Stimulated activated naive B cell treated with anti-CD40 and anti-IgM and Interleukin-4, amounts not matched to agents 10 μg/mL and 1 μg/mL and 100 μg/mL, for 72 hours (primary cell): ENCODE measurements at regions not wholly inside any gene's neighbourhood (a gene's known extent, or its start where the extent isn't known, plus 50 kb on each side); places are given as distances from the start of the nearest gene placed in this dataset.
A peak's percentile ranks its signal among the peaks of the same experiment; 100 is the strongest.
"Not testable (repeated sequence)": the region's sequence is repeated elsewhere in the genome, so short reads cannot be mapped to it uniquely, and the experiment has no call there.

ENCODE experiments used
- ATAC-seq, 2 donors: fragments of 150-1000 bp; cut with Tn5 transposase; replicated peaks; 2 replicates each; pipeline ENCODE4 v1.10.0; 2021; ENCODE audit warnings: moderate library complexity in 1 of 2
- DNase-seq: peaks from one replicate; pipeline ENCODE4 v3.0.0; 2021
- H3K27ac Mint-ChIP-seq: one replicate; pipeline ENCODE4 v1.8.0; 2022; ENCODE audit warnings: mild to moderate bottlenecking, mixed read lengths
- H3K27me3 Mint-ChIP-seq, 2 donors: one replicate each; pipeline ENCODE4 v1.8.0; 2022; ENCODE audit warnings: mixed read lengths in 2 of 2
- H3K36me3 Mint-ChIP-seq, 2 donors: one replicate each; pipeline ENCODE4 v1.8.0; 2022; ENCODE audit warnings: mixed read lengths in 2 of 2, mild to moderate bottlenecking in 1 of 2
- H3K4me1 Mint-ChIP-seq, 2 donors: one replicate each; pipeline ENCODE4 v1.8.0; 2022; ENCODE audit warnings: mixed read lengths in 2 of 2, mild to moderate bottlenecking in 1 of 2
- H3K4me3 Mint-ChIP-seq, 2 donors: one replicate each; pipeline ENCODE4 v1.8.0; 2022; ENCODE audit warnings: mild to moderate bottlenecking in 2 of 2, mixed read lengths in 2 of 2, moderate library complexity in 1 of 2
- H3K9me3 Mint-ChIP-seq, 2 donors: one replicate each; pipeline ENCODE4 v1.8.0; 2022; ENCODE audit warnings: mixed read lengths in 2 of 2, mild to moderate bottlenecking in 1 of 2

- Mint-ChIP-seq H3K27ac (no peak overlapping the region), H3K9me3 (peaks cover 0 to 2% of the 10 kb centered on the region in 2 donors), H3K4me3 (no peak overlapping the region), H3K36me3 (no peaks in the 10 kb centered on the region), H3K4me1 (peaks cover 11 to 13% of the 10 kb centered on the region in 2 donors), H3K27me3 (peaks cover 16 to 27% of the 10 kb centered on the region in 2 donors)
- ATAC-seq: no peak
- DNase-seq: no peak
These were observed 113.6 kb upstream of the SFSWAP start for GRCh38 chr12:131597333-131597732.

- Mint-ChIP-seq H3K27me3 (peaks cover 27 to 39% of the 10 kb centered on the region in 2 donors), H3K9me3 (no peaks in the 10 kb centered on the region), H3K4me1 (peaks cover 2% of the 10 kb centered on the region in 2 donors), H3K36me3 (no peaks in the 10 kb centered on the region), H3K4me3 (no peak overlapping the region), H3K27ac (no peak overlapping the region)
- DNase-seq: no peak
- ATAC-seq: no peak
These were observed 112.2 kb upstream of the SFSWAP start for GRCh38 chr12:131598717-131599116.

GRCh38 chr12:131599190-131600159 is 111.4 kb upstream of the SFSWAP start:
- H3K4me3 Mint-ChIP-seq: no peak overlapping the region
- H3K27me3 Mint-ChIP-seq: peaks cover 34 to 46% of the 10 kb centered on the region in 2 donors
- no peaks in the 10 kb centered on the region for H3K9me3 Mint-ChIP-seq
- no peaks in the 10 kb centered on the region for H3K36me3 Mint-ChIP-seq
- H3K27ac Mint-ChIP-seq: no peak overlapping the region
- ATAC-seq (no peak), DNase-seq (no peak)
- peaks cover 2 to 10% of the 10 kb centered on the region in 2 donors for H3K4me1 Mint-ChIP-seq

- H3K27ac Mint-ChIP-seq: no peak overlapping the region
- ATAC-seq: no peak
- no peaks in the 10 kb centered on the region for H3K9me3 Mint-ChIP-seq
- peaks cover 2 to 15% of the 10 kb centered on the region in 2 donors for H3K4me1 Mint-ChIP-seq
- no peak overlapping the region for H3K4me3 Mint-ChIP-seq
- H3K36me3 Mint-ChIP-seq: no peaks in the 10 kb centered on the region
- peaks cover 38 to 51% of the 10 kb centered on the region in 2 donors for H3K27me3 Mint-ChIP-seq
- DNase-seq: no peak
These were observed 110.7 kb upstream of the SFSWAP start for GRCh38 chr12:131600160-131600532.

GRCh38 chr12:131601499-131601898 is 109.4 kb upstream of the SFSWAP start:
- H3K27me3 Mint-ChIP-seq: peaks cover 52 to 64% of the 10 kb centered on the region in 2 donors
- ATAC-seq, H3K9me3 Mint-ChIP-seq, DNase-seq, H3K4me3 Mint-ChIP-seq, H3K36me3 Mint-ChIP-seq, H3K27ac Mint-ChIP-seq: not testable (repeated sequence)
- peaks cover 2 to 15% of the 10 kb centered on the region in 2 donors for H3K4me1 Mint-ChIP-seq

GRCh38 chr12:131603106-131603938 is 107.6 kb upstream of the SFSWAP start:
- Mint-ChIP-seq H3K4me1 (peaks cover 5 to 22% of the 10 kb centered on the region in 2 donors), H3K27me3 (peaks cover 57 to 72% of the 10 kb centered on the region in 2 donors), H3K36me3 (no peaks in the 10 kb centered on the region), H3K27ac (no peak overlapping the region), H3K9me3 (no peaks in the 10 kb centered on the region), H3K4me3 (no peak overlapping the region)
- no peak for DNase-seq
- no peak for ATAC-seq

GRCh38 chr12:131603939-131604795 is 106.7 kb upstream of the SFSWAP start:
- ATAC-seq: peak in 1 of 2 donors; percentile 52
- no peak for DNase-seq
- H3K27ac Mint-ChIP-seq: no peak overlapping the region
- peaks cover 52 to 67% of the 10 kb centered on the region in 2 donors for H3K27me3 Mint-ChIP-seq
- H3K9me3 Mint-ChIP-seq: no peaks in the 10 kb centered on the region
- peaks cover 5 to 26% of the 10 kb centered on the region in 2 donors for H3K4me1 Mint-ChIP-seq
- H3K4me3 Mint-ChIP-seq: peak overlapping the region in 1 of 2 donors; percentile 51
- no peaks in the 10 kb centered on the region for H3K36me3 Mint-ChIP-seq

- Mint-ChIP-seq H3K27me3 (peaks cover 49 to 60% of the 10 kb centered on the region in 2 donors), H3K4me1 (peaks cover 5 to 28% of the 10 kb centered on the region in 2 donors), H3K9me3 (no peaks in the 10 kb centered on the region), H3K36me3 (no peaks in the 10 kb centered on the region), H3K27ac (no peak overlapping the region), H3K4me3 (no peak overlapping the region)
- ATAC-seq (no peak), DNase-seq (no peak)
These were observed 106.0 kb upstream of the SFSWAP start for GRCh38 chr12:131604859-131605258.

GRCh38 chr12:131605304-131605829 is 105.5 kb upstream of the SFSWAP start:
- no peak overlapping the region for H3K4me3 Mint-ChIP-seq
- DNase-seq (no peak), ATAC-seq (no peak)
- no peak overlapping the region for H3K27ac Mint-ChIP-seq
- H3K36me3 Mint-ChIP-seq: no peaks in the 10 kb centered on the region
- peaks cover 49 to 60% of the 10 kb centered on the region in 2 donors for H3K27me3 Mint-ChIP-seq
- H3K4me1 Mint-ChIP-seq: peaks cover 5 to 28% of the 10 kb centered on the region in 2 donors
- no peaks in the 10 kb centered on the region for H3K9me3 Mint-ChIP-seq

GRCh38 chr12:131606218-131606901 is 104.5 kb upstream of the SFSWAP start:
- Mint-ChIP-seq H3K36me3 (no peaks in the 10 kb centered on the region), H3K27me3 (peaks cover 43 to 60% of the 10 kb centered on the region in 2 donors), H3K4me1 (peaks cover 5 to 28% of the 10 kb centered on the region in 2 donors), H3K27ac (no peak overlapping the region), H3K4me3 (no peak overlapping the region), H3K9me3 (no peaks in the 10 kb centered on the region)
- DNase-seq (no peak), ATAC-seq (no peak)

- ATAC-seq (peak in 1 of 2 donors; percentile 37), DNase-seq (no peak)
- Mint-ChIP-seq H3K27ac (no peak overlapping the region), H3K4me1 (peaks cover 5 to 28% of the 10 kb centered on the region in 2 donors), H3K36me3 (no peaks in the 10 kb centered on the region), H3K9me3 (no peaks in the 10 kb centered on the region), H3K4me3 (no peak overlapping the region), H3K27me3 (peaks cover 40 to 53% of the 10 kb centered on the region in 2 donors)
These were observed 103.0 kb upstream of the SFSWAP start for GRCh38 chr12:131607658-131608447.
